H9 (cell line): ENCODE measurements at regions not wholly inside any gene's neighbourhood (a gene's known extent, or its start where the extent isn't known, plus 50 kb on each side); places are given as distances from the start of the nearest gene placed in this dataset.

ENCODE experiments used
- DNase-seq: peaks from one replicate; pipeline ENCODE4 v3.0.0-alpha.2; 2017
- H2AFZ ChIP-seq: one replicate; pipeline ENCODE4 v1.6.1; 2013; ENCODE audit warnings: mild to moderate bottlenecking, low read length, control low read depth, moderate library complexity
- H2AK5ac ChIP-seq: 2 replicates; pipeline ENCODE4 v1.6.1; 2013; ENCODE audit warnings: low read length, control low read depth, mixed read lengths; ENCODE audit not compliant: insufficient read length
- H2BK120ac ChIP-seq: one replicate; pipeline ENCODE4 v1.6.1; 2013; ENCODE audit warnings: low read depth, mild to moderate bottlenecking, low read length, control low read depth, inconsistent platforms; ENCODE audit not compliant: poor library complexity, severe bottlenecking
- H2BK12ac ChIP-seq: 2 replicates; pipeline ENCODE4 v1.6.1; 2013; ENCODE audit warnings: low read length, control low read depth, mixed read lengths, low read depth; ENCODE audit not compliant: insufficient read length
- H2BK15ac ChIP-seq: 2 replicates; pipeline ENCODE4 v1.6.1; 2013; ENCODE audit warnings: low read depth, low read length, control low read depth
- H2BK20ac ChIP-seq: one replicate; pipeline ENCODE4 v1.6.1; 2013; ENCODE audit warnings: low read depth, mild to moderate bottlenecking, low read length, control low read depth, inconsistent platforms; ENCODE audit not compliant: poor library complexity, severe bottlenecking
- H2BK5ac ChIP-seq: 2 replicates; pipeline ENCODE4 v1.6.1; 2013; ENCODE audit warnings: low read length, control low read depth, mixed read lengths; ENCODE audit not compliant: insufficient read length
- H3K14ac ChIP-seq: 2 replicates; pipeline ENCODE4 v1.6.1; 2013; ENCODE audit warnings: low read length, control low read depth; ENCODE audit not compliant: insufficient read depth
- H3K18ac ChIP-seq: 2 replicates; pipeline ENCODE4 v1.6.1; 2013; ENCODE audit warnings: low read depth, mild to moderate bottlenecking, mixed read lengths, low read length, control low read depth; ENCODE audit not compliant: insufficient read length
- H3K23ac ChIP-seq: 2 replicates; pipeline ENCODE4 v1.6.1; 2013; ENCODE audit warnings: low read length, control low read depth, mixed read lengths, low read depth; ENCODE audit not compliant: insufficient read length
- H3K23me2 ChIP-seq: 2 replicates; pipeline ENCODE4 v1.6.1; 2013; ENCODE audit warnings: low read depth, mild to moderate bottlenecking, mixed read lengths, low read length, control low read depth; ENCODE audit not compliant: insufficient read length, poor library complexity, severe bottlenecking
- H3K27ac ChIP-seq: 2 replicates; pipeline ENCODE4 v1.5.1; 2013; ENCODE audit warnings: low read length, control low read depth, mixed read lengths, low read depth; ENCODE audit not compliant: insufficient read length
- H3K27me3 ChIP-seq: 2 replicates; pipeline ENCODE4 v1.6.1; 2013; ENCODE audit warnings: low read length, control low read depth, inconsistent platforms; ENCODE audit not compliant: insufficient read depth
- H3K4ac ChIP-seq: 2 replicates; pipeline ENCODE4 v1.6.1; 2013; ENCODE audit warnings: low read depth, mild to moderate bottlenecking, control low read depth, inconsistent platforms, low read length, moderate library complexity
- H3K4me1 ChIP-seq: 2 replicates; pipeline ENCODE4 v1.6.1; 2013; ENCODE audit warnings: low read length, control low read depth, inconsistent platforms; ENCODE audit not compliant: insufficient read depth
- H3K4me2 ChIP-seq: 2 replicates; pipeline ENCODE4 v1.6.1; 2013; ENCODE audit warnings: low read length, control low read depth, mixed read lengths; ENCODE audit not compliant: insufficient read length, insufficient read depth
- H3K56ac ChIP-seq: 2 replicates; pipeline ENCODE4 v1.6.1; 2013; ENCODE audit warnings: low read depth, mild to moderate bottlenecking, mixed read lengths, low read length, control low read depth; ENCODE audit not compliant: insufficient read length
- H3K79me1 ChIP-seq: 2 replicates; pipeline ENCODE4 v1.6.1; 2013; ENCODE audit warnings: low read depth, mild to moderate bottlenecking, moderate library complexity, low read length, control low read depth, inconsistent platforms; ENCODE audit not compliant: insufficient read depth, poor library complexity, severe bottlenecking
- H3K79me2 ChIP-seq: 2 replicates; pipeline ENCODE4 v1.6.1; 2013; ENCODE audit warnings: low read length, control low read depth, inconsistent platforms; ENCODE audit not compliant: insufficient read depth
- H3K9ac ChIP-seq: 2 replicates; pipeline ENCODE4 v1.6.1; 2013; ENCODE audit warnings: low read length, control low read depth, mixed read lengths; ENCODE audit not compliant: insufficient read length; ENCODE audit errors: extremely low read depth
- H3K9me3 ChIP-seq: one replicate; pipeline ENCODE4 v1.6.1; 2013; ENCODE audit warnings: low read depth, low read length, inconsistent platforms; ENCODE audit not compliant: control insufficient read depth
- H3T11ph ChIP-seq: one replicate; pipeline ENCODE4 v1.6.1; 2013; ENCODE audit warnings: mild to moderate bottlenecking, low read length, control low read depth, inconsistent platforms
- H4K20me1 ChIP-seq: one replicate; pipeline ENCODE4 v1.6.1; 2013; ENCODE audit not compliant: control insufficient read depth, insufficient read length, insufficient read depth
- H4K5ac ChIP-seq: 2 replicates; pipeline ENCODE4 v1.6.1; 2013; ENCODE audit warnings: low read depth, mild to moderate bottlenecking, mixed read lengths, low read length, control low read depth; ENCODE audit not compliant: insufficient read length
- H4K8ac ChIP-seq: replicated peaks from 2 replicates; pipeline ENCODE4 v1.6.1; 2013; ENCODE audit warnings: low read length, control low read depth, mixed read lengths, low read depth; ENCODE audit not compliant: insufficient read length
- H4K91ac ChIP-seq: 2 replicates; pipeline ENCODE4 v1.6.1; 2013; ENCODE audit warnings: low read depth, mild to moderate bottlenecking, moderate library complexity, mixed read lengths, low read length, control low read depth; ENCODE audit not compliant: insufficient read length
- H3K27ac Mint-ChIP-seq, 3 experiments: 2 replicates in 2 of 3; 3 replicates in 1 of 3; pipeline ENCODE4 v1.8.0; 2020 to 2021; ENCODE audit warnings: mixed read lengths in 3 of 3, mild to moderate bottlenecking in 1 of 3, moderate library complexity in 1 of 3
- H3K27me3 Mint-ChIP-seq: 2 replicates; pipeline ENCODE4 v1.8.0; 2021; ENCODE audit warnings: low read depth, mild to moderate bottlenecking, moderate library complexity, mixed read lengths
- H3K36me3 Mint-ChIP-seq, 3 experiments: 2 replicates in 2 of 3; 3 replicates in 1 of 3; pipeline ENCODE4 v1.8.0; 2020 to 2021; ENCODE audit warnings: low read depth in 3 of 3, mixed read lengths in 3 of 3; ENCODE audit not compliant: insufficient read depth in 1 of 3
- H3K4me1 Mint-ChIP-seq, 2 experiments: 2 replicates each; pipeline ENCODE4 v1.8.0; 2020; ENCODE audit warnings: mixed read lengths in 2 of 2
- H3K4me3 Mint-ChIP-seq, 2 experiments: 2 replicates in 1 of 2; 3 replicates in 1 of 2; pipeline ENCODE4 v1.8.0; 2020 to 2021; ENCODE audit warnings: mild to moderate bottlenecking in 2 of 2, mixed read lengths in 2 of 2, moderate library complexity in 1 of 2
- H3K9me3 Mint-ChIP-seq, 2 experiments: 2 replicates in 1 of 2; 3 replicates in 1 of 2; pipeline ENCODE4 v1.8.0; 2020; ENCODE audit warnings: mild to moderate bottlenecking in 2 of 2, mixed read lengths in 2 of 2, moderate library complexity in 1 of 2
- WGBS: extraction: QIAGEN DNeasy Blood & Tissue Kit; methylation state at CpG from one replicate; pipeline ENCODE4 v1.1.7; 2013; ENCODE audit warnings: missing lambda C conversion rate, low lambda C conversion rate, mixed read lengths; ENCODE audit not compliant: insufficient read length; ENCODE audit errors: extremely low coverage; 5-methylcytosine and 5-hydroxymethylcytosine counted together
- TF ChIP-seq, protein P1 (sequence below): fragments of 200-600 bp; sonication (generic); conservative IDR thresholded peaks from 3 replicates; pipeline ENCODE4 v1.8.0; 2021; ENCODE audit warnings: antibody characterized with exemption, mild to moderate bottlenecking

DNA sequence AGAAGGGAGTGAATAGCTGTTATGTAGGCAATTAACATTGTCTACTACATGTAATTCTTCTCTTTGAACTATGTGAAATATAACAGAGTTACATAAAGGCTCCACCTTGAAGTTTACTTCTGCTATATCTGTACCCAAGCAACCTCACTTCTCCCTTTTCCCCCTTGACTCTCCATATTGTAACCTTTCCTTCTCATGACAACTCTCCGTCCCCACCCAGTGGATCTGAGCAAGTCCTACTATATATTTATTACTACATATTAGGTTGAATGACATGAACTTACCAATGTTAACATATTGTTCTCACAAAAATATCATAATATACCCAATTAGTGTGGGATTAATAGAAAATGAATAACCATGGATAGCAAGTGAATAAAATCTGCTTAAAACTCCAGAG is 93.2 kb upstream of the ATP8A1 start:
- Histone ChIP-seq H4K5ac (no peak overlapping the region), H3K4ac (no peak overlapping the region), H3K56ac (no peak overlapping the region), H3K27me3 (no peaks in the 10 kb centered on the region), H4K8ac (no peak overlapping the region), H2BK15ac (no peak overlapping the region), H3K4me2 (no peak overlapping the region), H3K23me2 (no peaks in the 10 kb centered on the region), H3K14ac (no peak overlapping the region), H2BK12ac (no peak overlapping the region), H3K9me3 (no peaks in the 10 kb centered on the region), H3K9ac (no peak overlapping the region), H3K79me2 (no peaks in the 10 kb centered on the region), H3K18ac (no peak overlapping the region), H2AK5ac (no peak overlapping the region), H4K91ac (no peak overlapping the region), H4K20me1 (no peaks in the 10 kb centered on the region), H2AFZ (no peak overlapping the region), H2BK120ac (no peak overlapping the region), H3K27ac (no peak overlapping the region), H2BK20ac (no peak overlapping the region), H2BK5ac (no peak overlapping the region), H3K23ac (no peak overlapping the region), H3K79me1 (no peaks in the 10 kb centered on the region), H3K4me1 (0 out of 2 replicates have a peak, but pooled peaks cover 3% of the 10 kb centered on the region), H3T11ph (no peak overlapping the region)
- Mint-ChIP-seq H3K9me3 (peaks cover 4 to 5% of the 10 kb centered on the region in 2 experiments; a peak in 3 of 5 replicates), H3K4me1 (peaks cover 3 to 6% of the 10 kb centered on the region in 2 experiments), H3K27me3 (no peaks in the 10 kb centered on the region), H3K4me3 (no peak overlapping the region), H3K27ac (no peak overlapping the region), H3K36me3 (peaks cover 0 to 8% (median 0%) of the 10 kb centered on the region in 3 experiments; a peak in 2 of 7 replicates)
- no CpG with 5 or more reads among the region's 1 CpG for WGBS
- DNase-seq: no peak
- TF ChIP-seq, protein P1, sequence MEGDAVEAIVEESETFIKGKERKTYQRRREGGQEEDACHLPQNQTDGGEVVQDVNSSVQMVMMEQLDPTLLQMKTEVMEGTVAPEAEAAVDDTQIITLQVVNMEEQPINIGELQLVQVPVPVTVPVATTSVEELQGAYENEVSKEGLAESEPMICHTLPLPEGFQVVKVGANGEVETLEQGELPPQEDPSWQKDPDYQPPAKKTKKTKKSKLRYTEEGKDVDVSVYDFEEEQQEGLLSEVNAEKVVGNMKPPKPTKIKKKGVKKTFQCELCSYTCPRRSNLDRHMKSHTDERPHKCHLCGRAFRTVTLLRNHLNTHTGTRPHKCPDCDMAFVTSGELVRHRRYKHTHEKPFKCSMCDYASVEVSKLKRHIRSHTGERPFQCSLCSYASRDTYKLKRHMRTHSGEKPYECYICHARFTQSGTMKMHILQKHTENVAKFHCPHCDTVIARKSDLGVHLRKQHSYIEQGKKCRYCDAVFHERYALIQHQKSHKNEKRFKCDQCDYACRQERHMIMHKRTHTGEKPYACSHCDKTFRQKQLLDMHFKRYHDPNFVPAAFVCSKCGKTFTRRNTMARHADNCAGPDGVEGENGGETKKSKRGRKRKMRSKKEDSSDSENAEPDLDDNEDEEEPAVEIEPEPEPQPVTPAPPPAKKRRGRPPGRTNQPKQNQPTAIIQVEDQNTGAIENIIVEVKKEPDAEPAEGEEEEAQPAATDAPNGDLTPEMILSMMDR: peak; percentile 54
